Activated naive CD8-positive, alpha-beta T cell (primary cell): ENCODE measurements at regions not wholly inside any gene's neighbourhood (a gene's known extent, or its start where the extent isn't known, plus 50 kb on each side); places are given as distances from the start of the nearest gene placed in this dataset.
"Not testable (repeated sequence)": the region's sequence is repeated elsewhere in the genome, so short reads cannot be mapped to it uniquely, and the experiment has no call there.

Experiments used
- H3K27ac Mint-ChIP-seq: one replicate; pipeline ENCODE4 v1.8.0; 2021; ENCODE audit warnings: mixed read lengths
- H3K27me3 Mint-ChIP-seq: one replicate; pipeline ENCODE4 v1.8.0; 2021; ENCODE audit warnings: mixed read lengths
- H3K36me3 Mint-ChIP-seq: one replicate; pipeline ENCODE4 v1.8.0; 2021; ENCODE audit warnings: mixed read lengths
- H3K4me1 Mint-ChIP-seq: one replicate; pipeline ENCODE4 v1.8.0; 2021; ENCODE audit warnings: low read depth, mixed read lengths
- H3K4me3 Mint-ChIP-seq: one replicate; pipeline ENCODE4 v1.8.0; 2021; ENCODE audit warnings: mild to moderate bottlenecking, mixed read lengths
- H3K9me3 Mint-ChIP-seq: one replicate; pipeline ENCODE4 v1.8.0; 2021; ENCODE audit warnings: low read depth, mixed read lengths

GRCh38 chr6:170036367-170036766 lies 254.5 kb downstream of the DLL1 start:
- not testable (repeated sequence) for H3K4me1 Mint-ChIP-seq, H3K4me3 Mint-ChIP-seq, H3K27ac Mint-ChIP-seq, H3K36me3 Mint-ChIP-seq, H3K27me3 Mint-ChIP-seq
- peaks cover 13% of the 10 kb centered on the region for H3K9me3 Mint-ChIP-seq

- Mint-ChIP-seq H3K4me1 (no peaks in the 10 kb centered on the region), H3K4me3 (no peak overlapping the region), H3K27ac (no peak overlapping the region), H3K27me3 (no peaks in the 10 kb centered on the region), H3K9me3 (peaks cover 13% of the 10 kb centered on the region), H3K36me3 (peaks cover 10% of the 10 kb centered on the region)
These were observed 255.0 kb downstream of the DLL1 start for GRCh38 chr6:170035901-170036304.

GRCh38 chr6:170035044-170035443 lies 255.8 kb downstream of the DLL1 start:
- Mint-ChIP-seq H3K27me3 (no peaks in the 10 kb centered on the region), H3K4me1 (no peaks in the 10 kb centered on the region), H3K27ac (no peak overlapping the region), H3K4me3 (no peak overlapping the region), H3K9me3 (peaks cover 13% of the 10 kb centered on the region), H3K36me3 (peaks cover 10% of the 10 kb centered on the region)

GRCh38 chr6:170034294-170034693 lies 256.6 kb downstream of the DLL1 start:
- no peaks in the 10 kb centered on the region for H3K4me1 Mint-ChIP-seq

GRCh38 chr6:170033666-170034065 lies 257.2 kb downstream of the DLL1 start:
- Mint-ChIP-seq H3K36me3 (peaks cover 10% of the 10 kb centered on the region), H3K9me3 (peaks cover 13% of the 10 kb centered on the region), H3K4me1 (no peaks in the 10 kb centered on the region), H3K4me3 (no peak overlapping the region), H3K27ac (no peak overlapping the region), H3K27me3 (no peaks in the 10 kb centered on the region)

More at GRCh38 chr6:170034294-170034693, 256.6 kb downstream of the DLL1 start:
- Mint-ChIP-seq H3K27ac (no peak overlapping the region), H3K36me3 (peaks cover 10% of the 10 kb centered on the region), H3K4me3 (no peak overlapping the region), H3K27me3 (no peaks in the 10 kb centered on the region), H3K9me3 (peaks cover 13% of the 10 kb centered on the region)

GRCh38 chr6:170032706-170033309 lies 258.1 kb downstream of the DLL1 start:
- Mint-ChIP-seq H3K9me3 (peaks cover 13% of the 10 kb centered on the region), H3K27ac (no peak overlapping the region), H3K4me3 (no peak overlapping the region), H3K4me1 (no peaks in the 10 kb centered on the region), H3K27me3 (no peaks in the 10 kb centered on the region), H3K36me3 (peaks cover 10% of the 10 kb centered on the region)

GRCh38 chr6:170032197-170032596 lies 258.7 kb downstream of the DLL1 start:
- H3K9me3 Mint-ChIP-seq = peaks cover 13% of the 10 kb centered on the region
- H3K27me3 Mint-ChIP-seq = no peaks in the 10 kb centered on the region
- H3K4me1 Mint-ChIP-seq = no peaks in the 10 kb centered on the region
- H3K27ac Mint-ChIP-seq = no peak overlapping the region
- H3K4me3 Mint-ChIP-seq = no peak overlapping the region
- H3K36me3 Mint-ChIP-seq = peaks cover 10% of the 10 kb centered on the region

GRCh38 chr6:170031684-170032121 lies 259.2 kb downstream of the DLL1 start:
- Mint-ChIP-seq H3K4me1 (no peaks in the 10 kb centered on the region), H3K36me3 (peaks cover 10% of the 10 kb centered on the region), H3K27ac (no peak overlapping the region), H3K4me3 (no peak overlapping the region), H3K27me3 (no peaks in the 10 kb centered on the region), H3K9me3 (peaks cover 12% of the 10 kb centered on the region)

- Mint-ChIP-seq H3K4me1 (no peaks in the 10 kb centered on the region), H3K4me3 (no peak overlapping the region), H3K36me3 (peaks cover 5% of the 10 kb centered on the region), H3K27ac (no peak overlapping the region), H3K27me3 (no peaks in the 10 kb centered on the region), H3K9me3 (peaks cover 4% of the 10 kb centered on the region)
These were observed 259.9 kb downstream of the DLL1 start for GRCh38 chr6:170030821-170031471.

GRCh38 chr6:170030284-170030815 lies 260.5 kb downstream of the DLL1 start:
- peaks cover 4% of the 10 kb centered on the region for H3K36me3 Mint-ChIP-seq

GRCh38 chr6:170029416-170030283 lies 261.2 kb downstream of the DLL1 start:
- Mint-ChIP-seq H3K27ac (no peak overlapping the region), H3K27me3 (peaks cover 1% of the 10 kb centered on the region), H3K4me1 (no peaks in the 10 kb centered on the region), H3K4me3 (no peak overlapping the region), H3K9me3 (peaks cover 4% of the 10 kb centered on the region), H3K36me3 (peaks cover 4% of the 10 kb centered on the region)

More at GRCh38 chr6:170030284-170030815, 260.5 kb downstream of the DLL1 start:
- Mint-ChIP-seq H3K9me3 (peaks cover 4% of the 10 kb centered on the region), H3K27ac (no peak overlapping the region), H3K27me3 (no peaks in the 10 kb centered on the region), H3K4me3 (no peak overlapping the region), H3K4me1 (no peaks in the 10 kb centered on the region)

GRCh38 chr6:170028629-170029345 lies 262.1 kb downstream of the DLL1 start:
- H3K27ac Mint-ChIP-seq = no peak overlapping the region

GRCh38 chr6:170027647-170028043 lies 263.2 kb downstream of the DLL1 start:
- Mint-ChIP-seq H3K27ac (no peak overlapping the region), H3K36me3 (no peaks in the 10 kb centered on the region), H3K9me3 (no peaks in the 10 kb centered on the region), H3K4me1 (no peaks in the 10 kb centered on the region), H3K4me3 (no peak overlapping the region), H3K27me3 (peaks cover 1% of the 10 kb centered on the region)

More at GRCh38 chr6:170028629-170029345, 262.1 kb downstream of the DLL1 start:
- H3K4me3 Mint-ChIP-seq = no peak overlapping the region
- peaks cover 1% of the 10 kb centered on the region for H3K27me3 Mint-ChIP-seq
- H3K4me1 Mint-ChIP-seq = no peaks in the 10 kb centered on the region
- H3K36me3 Mint-ChIP-seq = peaks cover 4% of the 10 kb centered on the region
- H3K9me3 Mint-ChIP-seq = peaks cover 4% of the 10 kb centered on the region
